Hippocampal formation (tissue), 2 donors: ENCODE measurements at regions not wholly inside any gene's neighbourhood (a gene's known extent, or its start where the extent isn't known, plus 50 kb on each side); places are given as distances from the start of the nearest gene placed in this dataset.

Source experiments
- DNase-seq, 2 donors: peaks; one replicate each; lab custom pipeline; 2025; lab: John Stamatoyannopoulos, UW

GRCh38 chr5:125377141-125377540, 630.7 kb upstream of the ZNF608 start:
- no peak for DNase-seq

DNA sequence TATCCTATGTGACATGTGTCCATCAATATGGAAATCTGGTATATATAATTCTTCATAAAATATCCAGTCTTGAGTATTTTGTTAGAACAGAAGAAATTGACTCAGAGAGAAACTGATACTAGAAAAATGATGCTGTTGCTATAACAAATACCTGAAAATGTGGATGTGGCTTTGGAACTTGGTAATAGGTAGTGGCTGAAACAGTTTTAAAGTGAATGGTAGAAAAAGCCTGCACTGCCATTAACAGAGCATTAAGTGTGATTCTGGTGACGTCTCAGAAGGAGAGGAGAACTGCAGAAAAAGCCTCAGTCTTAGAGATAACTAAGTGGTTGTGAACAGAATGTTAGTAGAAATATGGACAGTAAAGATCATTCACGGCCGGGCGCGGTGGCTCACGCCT, 634.9 kb upstream of the ZNF608 start:
- no peak for DNase-seq

DNA sequence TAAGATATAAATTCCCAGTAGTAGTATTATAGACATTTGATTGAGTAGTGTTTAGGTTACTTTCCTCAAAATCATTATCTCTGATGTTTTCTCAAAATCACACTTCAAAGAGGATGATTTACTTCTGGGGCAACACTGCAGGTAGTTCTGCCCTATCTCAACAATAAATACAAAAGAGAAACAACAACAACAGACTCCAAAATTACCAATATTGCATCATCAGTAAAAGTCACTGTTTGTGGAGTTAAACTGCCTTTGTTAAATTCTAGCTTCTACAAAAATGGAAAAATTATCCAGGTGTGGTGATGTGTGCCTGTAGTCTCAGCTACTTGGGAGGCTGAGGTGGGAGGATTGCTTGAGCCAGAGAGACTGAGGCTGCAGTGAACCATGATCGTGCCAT, 637.6 kb upstream of the ZNF608 start:
- no peak for DNase-seq

- no peak for DNase-seq
Measured at GRCh38 chr5:125390326-125390725, 643.9 kb upstream of the ZNF608 start.

DNA sequence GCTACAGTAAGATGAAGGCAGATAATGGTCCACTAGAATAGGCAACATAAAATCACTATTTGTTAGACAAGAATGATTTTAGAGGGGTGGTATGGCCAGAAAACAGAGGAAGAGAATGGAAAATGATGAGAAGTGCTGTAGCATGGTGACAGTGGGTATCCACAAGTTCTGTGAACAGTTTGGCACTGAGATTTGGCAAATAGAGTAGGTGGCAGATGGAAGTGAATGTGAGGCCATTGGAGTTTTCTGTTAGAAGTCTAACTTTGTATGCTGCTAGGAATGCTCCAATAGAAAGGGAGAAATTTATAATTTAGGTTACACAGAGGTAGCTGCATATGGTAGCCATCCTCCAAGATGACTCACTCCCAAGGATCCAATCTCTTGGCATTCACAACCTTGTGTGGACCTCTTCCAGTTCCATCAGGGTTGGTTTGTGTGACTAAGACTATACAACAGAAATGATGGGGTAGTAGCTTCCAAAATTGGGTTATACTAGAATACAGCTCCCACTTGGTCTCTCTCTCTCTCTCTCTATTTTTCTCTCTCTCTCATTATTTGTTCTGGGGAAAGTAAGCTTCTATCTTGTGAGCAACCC, 646.9 kb upstream of the ZNF608 start:
- DNase-seq: no peak

DNA sequence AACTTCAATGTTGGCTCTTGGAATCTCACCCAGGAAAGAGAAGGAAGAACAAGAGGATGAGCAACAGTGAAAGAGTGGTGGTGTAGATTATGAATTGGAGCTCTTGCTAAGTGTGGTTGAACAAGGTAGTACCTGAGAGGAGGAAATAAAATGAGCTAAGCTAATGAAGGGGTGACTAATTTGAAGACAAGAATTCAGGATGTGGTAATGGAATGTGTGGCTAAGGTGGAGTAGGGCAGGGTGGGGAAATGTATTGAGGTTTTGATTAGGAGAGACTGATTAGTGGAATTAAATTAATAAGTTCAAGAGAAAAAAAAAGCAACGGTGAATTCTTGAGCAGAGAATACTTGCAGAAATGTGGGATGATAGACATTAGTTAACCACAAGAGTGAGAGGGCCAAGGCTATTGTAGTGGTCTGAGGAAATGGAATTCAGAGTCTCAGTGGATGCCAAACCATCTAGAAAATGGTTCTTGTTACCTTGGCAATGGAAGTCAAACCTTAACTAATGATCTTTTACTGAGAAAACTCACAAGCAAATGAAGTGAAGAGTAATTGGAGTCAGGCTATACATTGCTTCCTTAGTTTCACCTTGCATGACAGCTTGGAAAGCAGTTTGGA, 648.3 kb upstream of the ZNF608 start:
- no peak for DNase-seq

- DNase-seq: no peak
Measured at GRCh38 chr5:125396462-125396861, 650.0 kb upstream of the ZNF608 start.

GRCh38 chr5:125398466-125398865, 652.0 kb upstream of the ZNF608 start:
- DNase-seq: no peak

GRCh38 chr5:125399885-125400284, 653.4 kb upstream of the ZNF608 start:
- no peak for DNase-seq

DNA sequence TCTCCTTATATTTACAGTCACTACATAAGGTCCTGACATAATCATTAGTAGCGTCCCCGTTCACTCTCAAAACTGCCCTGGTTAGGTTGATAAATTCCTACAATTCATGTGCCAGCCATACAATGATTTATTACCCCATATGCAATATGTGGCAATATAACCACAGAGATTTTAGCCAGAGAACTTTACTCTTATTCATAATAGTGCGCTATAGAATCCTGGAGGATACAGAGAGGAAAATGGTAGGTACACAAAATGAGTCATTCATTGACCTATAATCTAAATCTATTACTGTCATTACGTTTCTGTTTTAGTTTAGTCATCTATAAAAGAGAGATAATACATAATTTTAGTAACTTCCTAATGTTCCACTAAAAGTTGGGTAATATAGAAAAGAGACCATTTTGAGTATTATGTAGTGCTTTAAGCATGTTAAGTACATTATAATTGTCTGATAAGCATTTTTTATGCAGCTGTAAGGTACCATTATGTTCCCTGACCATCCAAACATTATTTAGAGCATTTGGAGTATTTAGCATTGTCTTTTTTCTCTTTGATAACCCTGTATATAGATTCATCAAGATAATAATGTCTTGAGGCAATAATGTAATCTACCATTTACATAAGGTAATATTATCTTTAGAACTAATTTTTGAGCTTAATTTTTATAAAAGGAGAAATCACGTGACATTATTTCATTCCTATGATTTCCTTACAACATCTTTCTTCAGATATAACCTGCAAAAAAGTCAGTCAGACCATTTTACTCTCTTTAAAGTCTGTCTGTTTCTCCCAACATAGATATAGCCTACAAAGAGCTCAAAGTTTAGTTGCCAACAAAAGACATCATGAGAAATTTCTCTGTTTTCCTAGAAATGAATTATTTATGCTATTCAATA, 655.5 kb upstream of the ZNF608 start:
- DNase-seq: no peak

DNA sequence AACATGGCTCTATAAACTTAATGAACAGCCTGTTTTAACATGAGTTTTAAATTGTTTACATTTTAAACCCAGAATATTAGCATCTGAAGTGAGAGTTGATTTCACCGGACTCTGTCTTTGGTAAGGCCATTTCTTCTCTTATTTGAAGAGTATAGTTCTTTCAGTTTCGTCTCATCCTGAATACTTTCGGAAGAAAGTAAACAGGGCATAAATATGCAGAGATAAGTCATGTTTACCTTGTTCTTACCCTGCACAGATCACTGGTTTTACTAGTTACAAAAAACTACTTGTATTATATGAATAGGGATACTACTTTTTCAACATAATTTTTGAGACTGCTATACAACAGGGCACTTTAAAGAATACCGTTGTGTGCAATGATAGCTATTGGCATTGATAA, 656.3 kb upstream of the ZNF608 start:
- DNase-seq: no peak

DNA sequence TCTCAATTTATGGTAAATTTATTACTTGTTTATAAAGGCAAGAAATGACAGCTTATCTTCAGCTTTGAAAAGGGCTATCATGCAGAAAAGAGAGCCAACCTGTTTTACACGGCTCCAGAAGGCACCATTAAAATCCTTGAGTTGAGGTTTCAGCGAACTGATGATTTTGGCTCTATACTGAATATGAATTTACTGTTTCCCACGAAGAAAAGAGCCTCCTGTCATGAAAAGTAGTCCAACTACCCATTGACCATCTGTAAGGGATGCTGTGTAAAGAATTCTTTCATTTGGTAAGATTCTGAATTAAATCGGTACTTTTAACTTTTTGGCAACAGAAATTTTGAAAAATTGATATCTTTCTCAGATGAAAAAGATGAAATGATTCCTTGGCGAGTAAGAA, 657.6 kb upstream of the ZNF608 start:
- no peak for DNase-seq

GRCh38 chr5:125408448-125409233, 662.2 kb upstream of the ZNF608 start:
- DNase-seq: no peak

GRCh38 chr5:125409234-125409860, 662.9 kb upstream of the ZNF608 start:
- DNase-seq: no peak

- DNase-seq: no peak
Measured at GRCh38 chr5:125409861-125410536, 663.6 kb upstream of the ZNF608 start.

GRCh38 chr5:125410537-125411070, 664.2 kb upstream of the ZNF608 start:
- DNase-seq: peak in 1 of 2 donors; percentile 49

- DNase-seq: no peak
Measured at GRCh38 chr5:125411071-125411743, 664.8 kb upstream of the ZNF608 start.

DNA sequence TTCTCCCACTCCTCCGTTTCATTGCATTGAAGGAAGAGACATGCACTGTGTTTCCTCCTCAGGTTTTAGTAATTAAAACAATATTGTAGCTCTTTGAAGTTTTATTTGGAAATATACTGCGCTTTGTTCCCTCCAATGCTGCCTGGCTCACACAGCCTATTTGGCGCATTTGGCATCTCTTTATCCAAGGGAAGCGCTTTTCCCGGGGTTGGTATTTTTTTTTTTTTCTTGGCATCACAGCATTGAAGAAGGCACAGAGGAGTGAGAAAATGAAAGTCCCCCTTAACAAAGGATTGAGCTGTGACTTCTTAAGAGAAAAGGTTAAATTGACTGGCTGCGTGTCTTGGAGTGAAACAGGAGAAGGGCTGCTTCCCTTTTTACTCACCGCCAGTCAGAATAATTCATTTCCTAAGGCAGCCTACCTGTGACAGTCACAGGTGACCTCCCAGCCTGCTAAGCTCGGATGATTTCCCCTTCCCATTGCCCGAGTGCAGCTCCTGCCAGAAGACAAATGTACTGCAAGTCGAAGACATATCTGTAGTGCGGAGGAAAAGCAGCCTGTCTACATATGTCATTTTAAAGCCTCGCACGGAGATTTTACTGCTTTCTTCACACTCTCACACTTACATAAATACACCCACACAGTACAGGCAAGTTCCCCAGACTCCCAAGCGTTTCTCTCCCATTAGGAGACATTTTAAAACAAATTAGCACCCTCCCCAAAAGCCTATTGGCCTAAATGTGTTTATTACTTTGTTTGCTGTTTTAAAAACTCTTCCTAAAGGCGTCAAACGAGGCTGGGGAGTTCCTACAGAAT, 665.5 kb upstream of the ZNF608 start:
- DNase-seq: peak; percentile 52
